Activated CD4-positive, alpha-beta T cell treated with anti-CD3 and anti-CD28 coated beads, Interleukin-2, amount 50 U/mL, for 1 hour (primary cell): ENCODE measurements at regions not wholly inside any gene's neighbourhood (a gene's known extent, or its start where the extent isn't known, plus 50 kb on each side); places are given as distances from the start of the nearest gene placed in this dataset.
"Not testable (repeated sequence)": the region's sequence is repeated elsewhere in the genome, so short reads cannot be mapped to it uniquely, and the experiment has no call there.

ENCODE experiments used
- DNase-seq: peaks from one replicate; pipeline ENCODE4 v3.0.0-alpha.2; 2020

- DNase-seq: no peak
Measured at GRCh38 chr7:23887660-23888059, 177.6 kb downstream of the STK31 start.

GRCh38 chr7:23888958-23889357 lies 178.9 kb downstream of the STK31 start:
- no peak for DNase-seq

GRCh38 chr7:23889566-23889965 lies 179.5 kb downstream of the STK31 start:
- no peak for DNase-seq

GRCh38 chr7:23892019-23892418 lies 182.0 kb downstream of the STK31 start:
- DNase-seq: no peak

- DNase-seq: no peak
Measured at GRCh38 chr7:23893176-23893941, 183.3 kb downstream of the STK31 start.

- no peak for DNase-seq
Measured at GRCh38 chr7:23893942-23894891, 184.2 kb downstream of the STK31 start.

GRCh38 chr7:23894892-23895569 lies 185.0 kb downstream of the STK31 start:
- no peak for DNase-seq

GRCh38 chr7:23895666-23896096 lies 185.7 kb downstream of the STK31 start:
- no peak for DNase-seq

GRCh38 chr7:23898619-23899018 lies 188.6 kb downstream of the STK31 start:
- no peak for DNase-seq

GRCh38 chr7:23904901-23905300 lies 194.9 kb downstream of the STK31 start:
- not testable (repeated sequence) for DNase-seq

- DNase-seq: no peak
Measured at GRCh38 chr7:23907012-23907411, 197.0 kb downstream of the STK31 start.

- DNase-seq: no peak
Measured at GRCh38 chr7:23909426-23909825, 199.4 kb downstream of the STK31 start.

- DNase-seq: no peak
Measured at GRCh38 chr7:23912065-23912464, 202.0 kb downstream of the STK31 start.

GRCh38 chr7:23913016-23913415 lies 203.0 kb downstream of the STK31 start:
- no peak for DNase-seq

- DNase-seq: no peak
Measured at GRCh38 chr7:23915236-23915635, 205.2 kb downstream of the STK31 start.

GRCh38 chr7:23918286-23918685 lies 208.3 kb downstream of the STK31 start:
- no peak for DNase-seq

GRCh38 chr7:23918856-23919255 lies 208.8 kb downstream of the STK31 start:
- no peak for DNase-seq

- DNase-seq: no peak
Measured at GRCh38 chr7:23925088-23925487, 215.1 kb downstream of the STK31 start.

GRCh38 chr7:23927709-23928417 lies 217.8 kb downstream of the STK31 start:
- DNase-seq: no peak

- no peak for DNase-seq
Measured at GRCh38 chr7:23928418-23928775, 218.4 kb downstream of the STK31 start.

- no peak for DNase-seq
Measured at GRCh38 chr7:23930312-23930711, 220.3 kb downstream of the STK31 start.

- DNase-seq: no peak
Measured at GRCh38 chr7:23931633-23932032, 221.6 kb downstream of the STK31 start.

- no peak for DNase-seq
Measured at GRCh38 chr7:23938215-23938614, 228.2 kb downstream of the STK31 start.
